ENCODE measurements at regions not wholly inside any gene's neighbourhood (a gene's known extent, or its start where the extent isn't known, plus 50 kb on each side); places are given as distances from the start of the nearest gene placed in this dataset.
"Not testable (repeated sequence)": the region's sequence is repeated elsewhere in the genome, so short reads cannot be mapped to it uniquely, and the experiment has no call there.

GRCh38 chr2:236380051-236380612, 115.9 kb upstream of the ASB18 start:
- Histone ChIP-seq H3K27me3 (peaks cover 6% of the 10 kb centered on the region; the same call in 1 of the 2 replicates), H3K36me3 (no peaks in the 10 kb centered on the region), H3K4me3 (ENCODE audit: low read depth, low read length) (no peak overlapping the region), H3K4me1 (no peaks in the 10 kb centered on the region), H3K9me3 (no peaks in the 10 kb centered on the region)
- no peak for DNase-seq
- no peak for TF ChIP-seq CTCF (IDR thresholded peaks at IDR 0.05; ENCODE audit: low read depth, low read length)

- not testable (repeated sequence) for H3K36me3 ChIP-seq; DNase-seq; H3K27me3 ChIP-seq; H3K4me3 ChIP-seq (ENCODE audit: low read depth, low read length); H3K4me1 ChIP-seq; H3K9me3 ChIP-seq
These were observed 117.0 kb upstream of the ASB18 start for GRCh38 chr2:236381253-236381652.

DNA sequence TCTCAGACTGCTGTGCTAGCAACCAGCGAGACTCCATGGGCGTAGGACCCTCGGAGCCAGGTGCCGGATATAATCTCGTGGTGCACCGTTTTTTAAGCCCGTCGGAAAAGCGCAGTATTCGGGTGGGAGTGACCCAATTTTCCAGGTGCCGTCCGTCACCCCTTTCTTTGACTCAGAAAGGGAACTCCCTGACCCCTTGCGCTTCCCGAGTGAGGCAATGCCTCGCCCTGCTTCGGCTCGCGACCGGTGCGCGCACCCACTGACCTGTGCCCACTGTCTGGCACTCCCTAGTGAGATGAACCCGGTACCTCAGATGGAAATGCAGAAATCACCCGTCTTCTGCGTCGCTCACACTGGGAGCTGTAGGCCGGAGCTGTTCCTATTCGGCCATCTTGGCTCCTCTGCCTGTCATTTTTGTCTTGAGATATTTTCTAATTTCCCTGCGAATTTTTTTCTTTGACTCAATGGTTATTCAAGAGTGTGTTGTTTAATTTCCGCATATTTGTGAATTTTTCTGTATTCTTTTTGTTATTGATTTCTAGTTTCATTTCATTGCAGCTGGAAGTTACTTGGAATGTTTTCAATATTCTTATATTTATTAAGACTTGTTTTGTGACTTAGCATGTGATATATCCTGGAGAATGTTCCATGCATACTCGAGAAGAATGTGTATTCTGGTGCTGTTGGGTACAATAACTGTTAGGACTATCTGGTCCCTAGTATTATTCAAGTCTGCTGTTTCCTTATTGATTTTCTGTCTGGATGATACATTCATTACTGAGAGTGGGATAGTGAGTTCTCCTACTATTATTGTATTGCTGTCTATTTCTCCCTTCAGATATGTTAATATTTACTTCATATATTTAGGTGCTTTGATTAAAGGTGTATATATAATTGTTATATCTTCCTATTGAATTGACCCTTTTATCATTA, 125.3 kb upstream of the ASB18 start:
- H3K36me3 ChIP-seq; H3K4me3 ChIP-seq (ENCODE audit: low read depth, low read length); H3K9me3 ChIP-seq; H3K27me3 ChIP-seq; DNase-seq; H3K4me1 ChIP-seq: not testable (repeated sequence)

- no peaks in the 10 kb centered on the region; the same call in 1 of the 2 replicates for H3K27me3 ChIP-seq
- no peak for TF ChIP-seq CTCF (IDR thresholded peaks at IDR 0.05; ENCODE audit: low read depth, low read length)
- no peak overlapping the region for H3K4me3 ChIP-seq (ENCODE audit: low read depth, low read length)
- H3K36me3 ChIP-seq: no peaks in the 10 kb centered on the region
- H3K9me3 ChIP-seq: no peaks in the 10 kb centered on the region
- DNase-seq: no peak
- H3K4me1 ChIP-seq: no peaks in the 10 kb centered on the region
These were observed 128.9 kb upstream of the ASB18 start for GRCh38 chr2:236393101-236393500.

DNA sequence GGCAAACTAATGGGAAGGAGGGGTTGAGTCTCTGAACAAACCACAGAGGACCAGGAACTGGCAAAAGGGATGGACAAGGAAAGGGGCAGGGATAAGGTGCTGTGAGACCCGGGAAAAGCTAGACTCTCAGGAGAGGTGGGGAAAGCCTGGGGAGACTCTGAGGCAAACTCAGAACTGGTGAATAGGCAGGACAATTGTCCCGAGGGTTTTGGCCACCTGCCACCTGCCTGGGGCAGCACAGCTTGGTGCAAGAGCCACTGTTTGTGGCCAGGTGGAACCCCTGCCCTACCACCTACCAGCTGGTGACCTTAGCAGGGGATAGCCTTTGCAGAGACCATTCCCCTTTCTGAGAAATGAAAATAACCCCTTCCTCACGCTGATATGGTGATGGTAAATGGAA, 129.4 kb upstream of the ASB18 start:
- DNase-seq: no peak
- Histone ChIP-seq H3K4me1 (no peaks in the 10 kb centered on the region), H3K9me3 (no peaks in the 10 kb centered on the region), H3K27me3 (no peaks in the 10 kb centered on the region; the same call in 1 of the 2 replicates), H3K36me3 (no peaks in the 10 kb centered on the region), H3K4me3 (ENCODE audit: low read depth, low read length) (no peak overlapping the region)
- TF ChIP-seq CTCF (IDR thresholded peaks at IDR 0.05; ENCODE audit: low read depth, low read length): no peak

DNA sequence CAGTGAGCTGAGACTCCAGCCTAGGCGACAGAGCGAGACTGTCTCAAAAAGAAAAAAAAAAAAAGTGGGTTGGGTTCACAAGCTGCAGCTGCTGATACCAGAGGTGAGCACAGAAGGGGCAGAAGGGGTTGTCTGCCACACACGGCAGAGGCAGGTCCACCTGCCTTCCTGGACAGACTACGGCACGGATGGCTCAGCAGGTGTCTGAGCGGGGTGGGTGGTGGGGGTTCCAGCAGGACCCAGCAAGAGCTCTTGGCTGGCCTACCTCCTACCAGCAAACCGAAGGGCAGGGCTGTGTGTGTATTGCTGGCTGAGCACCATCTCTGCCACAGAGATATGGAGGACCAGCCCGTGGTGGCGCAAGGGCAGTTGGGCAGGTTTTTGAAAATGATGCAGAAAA, 130.4 kb upstream of the ASB18 start:
- Histone ChIP-seq H3K36me3 (no peaks in the 10 kb centered on the region), H3K4me1 (no peaks in the 10 kb centered on the region), H3K4me3 (ENCODE audit: low read depth, low read length) (no peak overlapping the region), H3K9me3 (no peaks in the 10 kb centered on the region), H3K27me3 (no peaks in the 10 kb centered on the region; the same call in 1 of the 2 replicates)
- no peak for TF ChIP-seq CTCF (IDR thresholded peaks at IDR 0.05; ENCODE audit: low read depth, low read length)
- DNase-seq: no peak

- Histone ChIP-seq H3K36me3 (no peaks in the 10 kb centered on the region), H3K4me3 (ENCODE audit: low read depth, low read length) (no peak overlapping the region), H3K27me3 (peaks cover under 1% of the 10 kb centered on the region; the same call in 1 of the 2 replicates), H3K9me3 (no peaks in the 10 kb centered on the region), H3K4me1 (no peaks in the 10 kb centered on the region)
- TF ChIP-seq CTCF (IDR thresholded peaks at IDR 0.05; ENCODE audit: low read depth, low read length): no peak
- DNase-seq: no peak
These were observed 130.9 kb upstream of the ASB18 start for GRCh38 chr2:236395067-236395466.

All from BE2C (cell line).